Activated T-cell treated with anti-CD3 and anti-CD28 coated beads for 24 hours (primary cell): ENCODE measurements at regions not wholly inside any gene's neighbourhood (a gene's known extent, or its start where the extent isn't known, plus 50 kb on each side); places are given as distances from the start of the nearest gene placed in this dataset.
"Not testable (repeated sequence)": the region's sequence is repeated elsewhere in the genome, so short reads cannot be mapped to it uniquely, and the experiment has no call there.

Source experiments
- DNase-seq: peaks from one replicate; pipeline ENCODE4 v3.0.0-alpha.2; 2020; ENCODE audit warnings: low read depth

GRCh38 chr12:38159591-38160317, 156.8 kb upstream of the ALG10B start:
- DNase-seq: no peak

- DNase-seq: no peak
Measured at GRCh38 chr12:38160318-38161122, 156.1 kb upstream of the ALG10B start.

GRCh38 chr12:38161123-38162000, 155.2 kb upstream of the ALG10B start:
- DNase-seq: no peak

GRCh38 chr12:38162013-38162412, 154.6 kb upstream of the ALG10B start:
- DNase-seq: no peak

GRCh38 chr12:38162708-38163441, 153.7 kb upstream of the ALG10B start:
- DNase-seq: no peak

GRCh38 chr12:38163442-38163801, 153.2 kb upstream of the ALG10B start:
- DNase-seq: no peak

GRCh38 chr12:38166225-38166624, 150.3 kb upstream of the ALG10B start:
- no peak for DNase-seq

GRCh38 chr12:38175538-38175937, 141.0 kb upstream of the ALG10B start:
- DNase-seq: no peak

GRCh38 chr12:38183617-38184016, 133.0 kb upstream of the ALG10B start:
- DNase-seq: not testable (repeated sequence)

- not testable (repeated sequence) for DNase-seq
Measured at GRCh38 chr12:38197286-38197685, 119.3 kb upstream of the ALG10B start.

GRCh38 chr12:38201461-38202276, 114.9 kb upstream of the ALG10B start:
- DNase-seq: no peak

- no peak for DNase-seq
Measured at GRCh38 chr12:38204831-38205230, 111.7 kb upstream of the ALG10B start.

- DNase-seq: no peak
Measured at GRCh38 chr12:38222011-38222410, 94.6 kb upstream of the ALG10B start.

GRCh38 chr12:38238328-38238727, 78.2 kb upstream of the ALG10B start:
- DNase-seq: not testable (repeated sequence)

GRCh38 chr12:38253778-38254177, 62.8 kb upstream of the ALG10B start:
- DNase-seq: no peak

- no peak for DNase-seq
Measured at GRCh38 chr12:38258411-38258810, 58.2 kb upstream of the ALG10B start.
